Esophagus squamous epithelium (tissue), 5 donors: ENCODE measurements at regions not wholly inside any gene's neighbourhood (a gene's known extent, or its start where the extent isn't known, plus 50 kb on each side); places are given as distances from the start of the nearest gene placed in this dataset.

Experiments used
- DNase-seq: peaks from one replicate; lab custom pipeline; 2025; lab: John Stamatoyannopoulos, UW
- H3K27ac ChIP-seq, 4 donors: fragments of 200-600 bp; sonication (generic); one replicate each; pipeline ENCODE4 v1.5.1; 2016 to 2019; ENCODE audit warnings: mild to moderate bottlenecking in 1 of 4
- H3K27me3 ChIP-seq, 4 donors: fragments of 200-600 bp; sonication (generic); 1 replicate in 3 of 4; 2 replicates in 1 of 4; pipeline versions ENCODE4 v1.5.1 to v1.6.0; 2017 to 2021; ENCODE audit warnings: antibody characterized with exemption in 1 of 4
- H3K36me3 ChIP-seq, 3 donors: fragments of 200-600 bp; sonication (generic); one replicate each; pipeline ENCODE4 v1.5.1; 2016 to 2019
- H3K4me1 ChIP-seq, 3 donors: fragments of 200-600 bp; sonication (generic); one replicate each; pipeline ENCODE4 v1.5.1; 2017 to 2019
- H3K4me3 ChIP-seq, 4 donors: fragments of 200-600 bp; sonication (generic); 1 replicate in 3 of 4; 2 replicates in 1 of 4; pipeline ENCODE4 v1.5.1; 2016 to 2019; ENCODE audit warnings: mild to moderate bottlenecking in 2 of 4, moderate library complexity in 1 of 4
- H3K9me3 ChIP-seq, 3 donors: fragments of 200-600 bp; sonication (generic); one replicate each; pipeline ENCODE4 v1.5.1; 2016 to 2019
- POLR2A ChIP-seq, 4 donors: fragments of 450-650 bp; IDR thresholded peaks; one replicate each; pipeline ENCODE4 v1.6.1; 2017; ENCODE audit warnings: antibody characterized with exemption in 4 of 4, mild to moderate bottlenecking in 4 of 4, moderate library complexity in 3 of 4
- WGBS, 2 donors: methylation state at CpG; one replicate each; pipeline ENCODE4 v1.1.5; 2018; 5-methylcytosine and 5-hydroxymethylcytosine counted together
- intact Hi-C: fragments of 100-400 bp; cut with DNase I; formaldehyde crosslinking; loops from one replicate; pipeline ENCODE4 v1.15.0; 2022
- TF ChIP-seq, protein P1 (sequence below), 6 experiments: fragments of 450-650 bp in 4 of 6; fragments of 200-600 bp in 2 of 6; sonication (generic) in 2 of 6; IDR thresholded peaks; one replicate each; pipeline ENCODE4 v1.5.1; 2016 to 2019; ENCODE audit warnings: antibody characterized with exemption in 6 of 6, mild to moderate bottlenecking in 4 of 6, moderate library complexity in 4 of 6
- donor health status: DM: yes; HTN: yes; CAD: no.

DNA sequence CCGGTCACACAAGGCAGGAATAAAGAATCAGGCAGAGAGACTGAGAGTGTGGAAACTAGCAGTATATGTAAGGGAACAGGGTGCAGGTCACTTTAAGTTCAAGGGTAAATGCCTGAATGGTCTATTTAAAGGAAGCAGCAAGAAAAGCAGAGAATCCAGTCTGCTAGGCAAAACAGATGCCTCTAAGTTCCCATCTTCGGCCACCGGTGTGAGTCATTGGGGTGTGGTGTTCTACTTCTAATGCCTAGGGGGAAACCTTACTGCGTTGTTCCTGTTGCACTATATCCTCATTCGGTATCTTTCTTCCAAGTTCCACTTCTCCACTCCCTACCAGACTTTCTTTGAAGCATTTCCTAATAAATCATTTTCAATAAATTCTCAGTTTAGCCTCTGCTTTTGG, 259.9 kb downstream of the HHIPL2 start:
- no peak for TF ChIP-seq POLR2A (IDR thresholded peaks at IDR 0.05)
- TF ChIP-seq, protein P1, sequence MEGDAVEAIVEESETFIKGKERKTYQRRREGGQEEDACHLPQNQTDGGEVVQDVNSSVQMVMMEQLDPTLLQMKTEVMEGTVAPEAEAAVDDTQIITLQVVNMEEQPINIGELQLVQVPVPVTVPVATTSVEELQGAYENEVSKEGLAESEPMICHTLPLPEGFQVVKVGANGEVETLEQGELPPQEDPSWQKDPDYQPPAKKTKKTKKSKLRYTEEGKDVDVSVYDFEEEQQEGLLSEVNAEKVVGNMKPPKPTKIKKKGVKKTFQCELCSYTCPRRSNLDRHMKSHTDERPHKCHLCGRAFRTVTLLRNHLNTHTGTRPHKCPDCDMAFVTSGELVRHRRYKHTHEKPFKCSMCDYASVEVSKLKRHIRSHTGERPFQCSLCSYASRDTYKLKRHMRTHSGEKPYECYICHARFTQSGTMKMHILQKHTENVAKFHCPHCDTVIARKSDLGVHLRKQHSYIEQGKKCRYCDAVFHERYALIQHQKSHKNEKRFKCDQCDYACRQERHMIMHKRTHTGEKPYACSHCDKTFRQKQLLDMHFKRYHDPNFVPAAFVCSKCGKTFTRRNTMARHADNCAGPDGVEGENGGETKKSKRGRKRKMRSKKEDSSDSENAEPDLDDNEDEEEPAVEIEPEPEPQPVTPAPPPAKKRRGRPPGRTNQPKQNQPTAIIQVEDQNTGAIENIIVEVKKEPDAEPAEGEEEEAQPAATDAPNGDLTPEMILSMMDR (IDR thresholded peaks at IDR 0.05) = no peak
- DNase-seq = no peak
- H3K9me3 ChIP-seq = no peaks in the 10 kb centered on the region
- no peaks in the 10 kb centered on the region for H3K36me3 ChIP-seq
- H3K4me3 ChIP-seq = no peak overlapping the region
- peak overlapping the region; percentile 33 to 76 (median 55) for H3K27ac ChIP-seq
- intact Hi-C loops = no loop called here
- 30 to 33% methylated on average over 5 of the region's 5 CpGs for WGBS, 2 donors
- H3K27me3 ChIP-seq = no peaks in the 10 kb centered on the region
- peaks cover 3 to 19% (median 14%) of the 10 kb centered on the region in 3 donors for H3K4me1 ChIP-seq

GRCh38 chr1:222286011-222286410, 261.9 kb downstream of the HHIPL2 start:
- TF ChIP-seq, protein P1 (IDR thresholded peaks at IDR 0.05) = no peak
- no peak for TF ChIP-seq POLR2A (IDR thresholded peaks at IDR 0.05)
- Histone ChIP-seq H3K4me1 (peaks cover 4 to 19% (median 14%) of the 10 kb centered on the region in 3 donors), H3K9me3 (no peaks in the 10 kb centered on the region), H3K27me3 (no peaks in the 10 kb centered on the region), H3K27ac (no peak overlapping the region), H3K4me3 (no peak overlapping the region), H3K36me3 (no peaks in the 10 kb centered on the region)
- intact Hi-C loops = no loop called here
- DNase-seq = no peak
- 82 to 92% methylated on average over 2 to 3 of the region's 3 CpGs for WGBS, 2 donors

DNA sequence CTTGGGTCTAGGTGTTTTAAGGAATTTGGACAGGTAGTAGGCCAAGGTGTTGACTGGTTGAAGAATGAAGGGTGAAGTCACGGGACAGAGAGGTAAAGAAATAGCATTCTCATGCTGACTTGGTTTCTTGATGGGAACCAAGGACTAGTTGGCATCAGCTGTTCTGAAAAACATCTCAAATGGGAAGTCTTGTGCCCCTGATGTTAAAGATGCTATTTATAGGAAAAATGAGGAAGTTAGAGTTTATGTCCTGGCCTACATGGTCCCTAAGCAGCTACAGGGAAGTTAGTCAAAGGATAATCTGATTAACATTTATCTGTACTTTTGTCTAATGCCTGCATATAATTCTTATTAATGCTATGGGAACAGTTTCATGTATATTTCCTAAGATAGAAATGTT, 262.4 kb downstream of the HHIPL2 start:
- Histone ChIP-seq H3K27ac (no peak overlapping the region), H3K4me1 (peaks cover 4 to 19% (median 14%) of the 10 kb centered on the region in 3 donors), H3K4me3 (no peak overlapping the region), H3K9me3 (no peaks in the 10 kb centered on the region), H3K36me3 (no peaks in the 10 kb centered on the region), H3K27me3 (no peaks in the 10 kb centered on the region)
- TF ChIP-seq, protein P1 (IDR thresholded peaks at IDR 0.05) = no peak
- intact Hi-C loops = no loop called here
- DNase-seq = no peak
- 80 to 94% methylated on average over 1 of the region's 1 CpG for WGBS, 2 donors

- Histone ChIP-seq H3K36me3 (no peaks in the 10 kb centered on the region), H3K27ac (no peak overlapping the region), H3K4me3 (no peak overlapping the region), H3K9me3 (no peaks in the 10 kb centered on the region), H3K4me1 (peaks cover 4 to 19% (median 14%) of the 10 kb centered on the region in 3 donors), H3K27me3 (no peaks in the 10 kb centered on the region)
- DNase-seq = no peak
- intact Hi-C loops = no loop called here
- no peak for TF ChIP-seq POLR2A (IDR thresholded peaks at IDR 0.05)
- TF ChIP-seq, protein P1 (IDR thresholded peaks at IDR 0.05) = no peak
These were observed 263.4 kb downstream of the HHIPL2 start for GRCh38 chr1:222284466-222284865.

GRCh38 chr1:222283147-222283768, 264.6 kb downstream of the HHIPL2 start:
- peaks cover 4 to 13% (median 8%) of the 10 kb centered on the region in 3 donors for H3K4me1 ChIP-seq
- DNase-seq = no peak
- intact Hi-C loops = no loop called here
- no peak overlapping the region for H3K27ac ChIP-seq
- no peaks in the 10 kb centered on the region for H3K36me3 ChIP-seq
- no peaks in the 10 kb centered on the region for H3K27me3 ChIP-seq
- WGBS, 2 donors = 59% methylated on average over 4 of the region's 4 CpGs
- TF ChIP-seq, protein P1 (IDR thresholded peaks at IDR 0.05) = no peak
- TF ChIP-seq POLR2A (IDR thresholded peaks at IDR 0.05) = no peak
- H3K9me3 ChIP-seq = no peaks in the 10 kb centered on the region
- no peak overlapping the region for H3K4me3 ChIP-seq
